ENCODE measurements at regions not wholly inside any gene's neighbourhood (a gene's known extent, or its start where the extent isn't known, plus 50 kb on each side); places are given as distances from the start of the nearest gene placed in this dataset.

DNA sequence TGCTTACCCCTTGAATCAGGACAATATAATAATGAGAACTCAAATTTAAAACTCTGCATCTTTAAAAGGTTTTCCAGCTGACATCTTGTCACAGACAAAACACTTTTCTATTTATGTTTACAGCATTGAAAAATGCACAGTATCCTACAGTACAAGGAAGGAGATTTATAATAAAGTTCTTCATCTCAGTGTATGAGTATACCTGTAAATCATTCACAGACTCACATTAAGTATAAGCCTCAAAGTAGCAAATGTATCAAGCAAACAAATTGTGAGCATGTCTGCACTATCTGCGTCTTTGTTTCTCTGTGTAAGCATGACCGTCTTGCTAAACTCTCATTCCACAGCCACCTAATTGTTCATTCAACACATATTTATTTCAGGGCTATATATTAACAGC lies 52.8 kb downstream of the PPP1R2C start:
- DNase-seq (ENCODE audit: low spot score): no peak

DNA sequence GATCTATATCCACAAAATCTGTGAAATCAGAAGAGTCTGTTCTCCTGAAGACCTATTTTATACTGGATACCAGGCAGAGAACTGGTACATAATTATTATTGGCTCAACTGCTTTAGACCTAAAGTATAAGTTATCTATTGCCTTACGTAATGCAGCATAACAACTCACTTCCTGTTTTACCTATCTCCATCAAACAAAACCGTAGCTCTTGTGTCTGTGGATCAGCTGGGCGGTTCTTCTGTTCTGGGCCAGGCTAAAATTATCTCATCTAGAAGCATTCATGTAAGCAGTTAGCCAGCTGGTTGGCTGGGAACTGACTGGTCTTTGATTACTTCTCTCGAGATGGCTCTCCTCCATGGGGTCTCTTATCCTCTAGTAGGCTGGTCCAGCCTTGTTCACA lies 57.8 kb downstream of the PPP1R2C start:
- DNase-seq (ENCODE audit: low spot score): no peak

DNA sequence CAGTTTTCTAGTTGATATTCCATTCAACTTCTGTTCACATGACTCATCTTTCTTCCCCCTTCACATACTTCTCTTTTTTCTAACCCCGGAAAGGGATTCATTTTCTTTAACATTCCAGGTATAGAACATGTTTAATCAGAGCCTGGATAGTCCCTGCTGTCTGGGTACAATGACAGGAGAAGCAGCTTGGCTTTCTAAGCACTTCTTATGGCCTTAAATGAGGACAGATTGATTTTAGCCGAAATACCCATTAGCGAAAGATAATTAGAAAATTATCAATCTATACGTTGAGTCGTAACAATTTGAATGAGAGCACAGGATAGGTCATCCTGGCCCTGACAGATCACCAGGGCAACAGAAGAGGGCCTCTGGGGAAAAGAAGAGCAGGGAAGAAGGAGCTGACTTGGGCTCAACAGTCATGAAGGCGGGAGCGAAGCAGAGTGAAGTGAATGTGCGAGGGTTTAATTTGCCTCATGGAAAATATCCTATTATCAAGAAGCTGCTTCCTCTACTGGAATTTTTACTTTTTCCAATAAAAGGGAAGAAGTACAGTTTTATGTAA lies 62.2 kb downstream of the PPP1R2C start:
- no peak for DNase-seq (ENCODE audit: low spot score)

DNA sequence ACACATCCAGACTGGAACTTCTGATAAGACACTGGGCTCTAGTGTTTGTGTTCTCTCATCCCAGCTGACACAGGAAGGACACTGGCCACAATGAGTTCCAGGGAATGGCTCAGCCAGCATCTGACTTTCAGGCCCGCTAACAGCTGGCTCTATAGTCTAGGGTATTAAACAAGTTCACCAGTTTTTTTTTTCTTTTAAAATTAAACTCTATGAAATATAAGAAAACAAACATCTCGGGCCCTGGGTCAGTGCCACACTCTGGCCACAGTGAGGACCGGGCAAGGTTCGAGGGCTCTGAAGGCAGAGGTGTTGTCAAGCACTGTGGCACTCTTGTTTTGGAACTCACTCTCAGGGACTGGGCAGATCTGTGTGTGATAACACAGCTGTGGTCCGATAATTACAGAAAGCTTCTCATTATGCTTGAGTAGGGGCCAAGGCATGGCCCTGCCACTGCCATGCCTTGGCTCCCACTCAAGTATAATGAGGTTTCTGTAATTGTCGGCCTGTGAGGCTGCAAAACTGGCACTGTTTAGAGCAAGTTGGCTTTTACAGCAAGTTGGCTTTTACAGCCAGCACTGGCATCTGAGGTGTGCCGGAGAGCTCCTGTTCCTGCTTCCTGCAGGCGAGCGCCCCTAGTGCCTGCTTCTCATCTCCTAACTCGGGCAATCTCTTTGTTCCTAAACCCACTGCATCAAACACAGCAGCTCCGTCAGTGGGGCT lies 62.8 kb downstream of the PPP1R2C start:
- peak; percentile 24 for DNase-seq (ENCODE audit: low spot score)

DNA sequence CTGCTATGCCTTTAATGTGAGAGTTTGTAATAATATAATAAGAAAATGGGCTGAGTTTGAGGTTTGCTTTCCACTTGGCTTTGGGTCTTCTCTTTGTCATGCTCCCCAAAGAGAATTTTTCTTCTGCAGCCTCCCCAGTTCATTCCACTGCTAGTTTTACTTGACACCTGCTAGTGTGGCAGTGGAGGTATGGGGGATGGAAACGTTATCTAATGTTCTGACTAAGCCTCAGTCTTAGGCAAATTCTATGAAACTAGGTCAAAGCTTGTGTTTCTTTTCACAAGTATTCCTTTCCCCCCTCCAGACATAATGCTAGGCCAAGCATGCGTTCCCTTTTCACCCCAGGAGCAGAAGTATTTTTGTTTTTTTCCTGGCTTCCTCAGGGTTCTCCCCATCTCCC lies 67.5 kb downstream of the PPP1R2C start:
- DNase-seq (ENCODE audit: low spot score): no peak

DNA sequence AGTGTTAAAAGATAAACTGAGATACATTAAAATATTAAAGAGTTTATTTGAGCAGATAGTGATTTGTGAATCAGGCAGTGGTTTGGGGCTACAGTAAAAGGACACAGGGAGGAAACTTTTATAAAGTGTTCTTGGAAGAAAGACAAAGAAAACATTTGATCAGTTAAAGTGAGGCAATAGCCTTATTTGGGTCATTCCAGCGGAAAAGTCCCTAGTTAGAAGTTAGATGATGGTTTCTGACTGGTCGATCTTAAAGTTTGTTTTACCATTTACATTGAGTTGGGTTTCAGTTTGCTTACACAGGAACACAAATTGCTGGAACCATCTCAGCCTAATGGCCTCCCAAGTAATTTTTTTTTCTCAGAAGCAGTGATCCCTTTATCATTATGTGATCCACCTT lies 69.7 kb downstream of the PPP1R2C start:
- no peak for DNase-seq (ENCODE audit: low spot score)

DNA sequence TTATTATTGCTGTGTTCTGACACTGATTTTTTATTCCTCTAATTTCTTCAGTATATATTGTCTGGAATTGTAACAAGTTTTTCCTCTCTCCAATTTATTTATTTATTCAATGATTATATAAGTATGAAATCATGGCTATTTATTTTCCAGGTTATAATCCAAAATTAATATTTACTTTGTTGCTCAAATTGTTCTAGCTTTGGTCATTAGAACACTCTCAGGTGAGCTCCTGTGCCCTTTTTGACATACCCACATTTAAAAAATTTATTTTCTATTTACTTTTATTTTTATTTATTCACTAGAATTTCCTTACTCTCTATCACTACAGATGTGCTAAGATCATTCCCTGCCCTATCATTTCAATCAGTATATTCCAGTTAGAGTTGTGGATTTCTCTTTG lies 70.2 kb downstream of the PPP1R2C start:
- no peak for DNase-seq (ENCODE audit: low spot score)

DNA sequence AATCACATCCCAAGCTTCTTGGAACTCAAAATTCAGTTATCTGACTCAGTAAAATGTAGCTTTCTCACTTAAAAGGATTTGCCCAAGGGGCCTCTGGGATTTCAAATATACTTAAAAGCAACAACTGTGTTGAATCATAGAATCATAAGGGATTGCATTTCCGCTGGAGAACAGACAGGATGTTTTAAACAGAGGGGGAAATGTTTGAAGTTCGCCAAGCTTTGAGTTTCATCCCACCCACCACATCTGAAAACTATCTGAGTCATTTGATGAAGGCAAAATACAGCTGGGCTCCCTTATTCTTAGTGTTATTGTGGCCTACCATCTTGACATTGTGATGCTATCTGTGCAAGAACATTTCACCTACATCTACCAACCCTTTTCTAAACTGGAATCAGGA lies 73.5 kb downstream of the PPP1R2C start:
- DNase-seq (ENCODE audit: low spot score): no peak

DNA sequence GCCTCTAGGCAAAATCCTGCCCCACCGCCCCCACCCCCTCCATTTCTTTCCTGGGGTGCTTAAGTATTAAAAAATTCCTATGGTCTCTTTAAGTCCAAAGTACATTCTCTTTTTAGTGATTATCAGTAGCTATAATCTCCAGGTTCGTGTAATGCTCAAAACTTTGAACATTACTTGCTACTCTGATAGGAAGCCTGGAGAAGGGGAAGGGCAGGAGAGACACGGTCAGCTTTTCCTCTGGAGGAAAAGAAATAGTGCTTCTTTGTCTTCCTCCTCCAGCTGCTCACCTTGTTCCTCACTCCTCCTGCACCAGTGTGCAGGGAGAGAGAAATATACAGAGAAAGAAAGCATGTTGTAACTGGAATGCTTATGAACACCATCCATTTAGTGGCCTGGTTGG lies 80.4 kb downstream of the PPP1R2C start:
- DNase-seq (ENCODE audit: low spot score): no peak

DNA sequence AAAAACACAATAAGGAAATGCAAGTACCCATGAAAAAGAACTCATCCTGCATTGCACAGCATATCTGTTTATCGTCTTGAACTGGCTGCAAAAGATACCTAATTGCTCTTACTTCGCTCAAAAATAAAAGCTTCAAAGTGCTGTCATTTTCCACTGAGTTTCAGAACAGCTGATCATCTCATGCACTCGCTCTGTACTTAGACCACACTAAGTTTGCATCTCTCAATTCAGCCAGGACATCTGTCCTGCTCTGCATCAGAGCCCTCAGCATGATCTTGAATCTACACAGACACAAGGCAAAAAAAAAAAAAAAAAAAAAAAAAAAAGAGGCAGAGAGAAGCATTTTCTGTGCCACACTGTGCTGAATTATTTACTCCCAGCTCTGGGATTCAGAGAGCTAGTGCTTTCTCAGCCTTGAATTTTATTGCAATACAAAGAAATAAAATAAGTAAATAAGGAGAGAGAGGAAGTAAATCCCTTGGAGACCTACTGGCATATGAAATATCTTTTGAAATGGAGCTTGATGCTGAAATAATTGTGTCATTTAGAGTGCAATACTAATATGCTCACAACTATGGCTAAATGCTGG lies 81.3 kb downstream of the PPP1R2C start:
- DNase-seq (ENCODE audit: low spot score): no peak

DNA sequence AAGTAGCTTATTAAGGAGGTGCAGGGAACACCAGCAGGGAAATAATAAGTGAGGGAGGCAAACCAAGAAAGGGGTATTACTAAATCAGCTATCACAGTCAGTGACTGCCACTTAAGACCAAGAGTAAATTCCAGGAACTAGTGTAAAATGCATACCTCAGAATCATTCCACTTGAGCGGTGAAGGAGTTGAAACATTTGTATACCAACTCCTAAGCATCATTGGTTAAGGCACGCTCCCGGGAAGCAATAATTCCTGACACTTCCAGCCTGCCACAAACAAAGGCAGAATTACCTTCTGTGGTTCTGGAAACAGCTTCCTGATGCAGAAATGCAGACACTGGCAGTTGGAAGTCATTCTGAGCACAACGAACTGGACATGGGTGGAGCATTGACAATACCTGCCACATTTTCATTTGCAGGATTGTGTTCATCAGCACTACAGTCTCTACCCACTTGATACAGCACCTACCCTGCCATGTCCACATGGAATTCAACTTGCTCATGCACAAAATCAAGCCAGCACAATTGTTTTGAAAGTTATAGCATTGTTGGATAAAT lies 82.1 kb downstream of the PPP1R2C start:
- DNase-seq (ENCODE audit: low spot score): no peak

DNA sequence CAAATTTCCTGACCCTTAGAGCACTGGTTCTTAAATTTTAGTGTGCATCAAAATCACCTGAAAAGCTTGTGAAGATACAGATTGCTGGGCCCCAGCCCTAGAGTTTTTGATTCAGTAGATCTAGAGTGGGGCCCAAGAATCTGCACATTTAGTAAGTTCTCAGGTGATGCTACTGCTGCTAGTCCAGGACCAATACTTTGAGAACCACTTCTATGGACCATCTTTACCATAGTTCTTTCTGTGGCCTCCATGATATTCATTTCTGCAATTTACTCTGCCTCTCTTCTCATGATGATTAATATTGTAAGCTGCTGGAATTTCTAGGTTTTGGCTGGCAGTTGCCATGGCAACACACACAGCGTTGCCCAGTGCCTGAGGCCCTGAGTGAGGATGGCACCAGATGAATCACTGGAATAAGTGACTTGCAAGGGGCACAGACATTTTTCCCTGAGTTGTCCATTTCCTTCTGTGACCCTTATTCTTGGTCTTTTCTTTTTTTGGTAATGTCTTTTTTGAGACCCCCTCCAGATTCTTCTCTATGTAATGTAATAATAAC lies 83.6 kb downstream of the PPP1R2C start:
- DNase-seq (ENCODE audit: low spot score): no peak

DNA sequence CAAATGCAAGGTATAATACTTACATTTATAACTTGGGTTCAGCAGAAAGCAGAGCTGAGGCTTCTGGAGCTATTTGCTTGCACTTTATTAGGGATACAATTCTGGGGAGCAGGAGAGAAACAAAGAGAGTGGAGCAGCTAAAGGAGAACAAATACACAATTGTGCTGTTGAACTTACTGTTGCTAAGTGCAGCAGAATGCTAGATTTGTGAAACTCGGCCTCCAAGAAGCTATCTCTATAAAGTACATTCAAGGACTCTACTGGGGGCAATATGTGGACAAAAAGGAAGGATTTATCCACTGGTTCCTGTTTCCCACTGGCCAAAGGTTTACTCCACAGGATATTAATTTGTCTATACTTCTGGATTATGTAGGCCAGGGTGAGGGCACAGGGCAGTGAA lies 86.8 kb downstream of the PPP1R2C start:
- DNase-seq (ENCODE audit: low spot score): no peak

DNA sequence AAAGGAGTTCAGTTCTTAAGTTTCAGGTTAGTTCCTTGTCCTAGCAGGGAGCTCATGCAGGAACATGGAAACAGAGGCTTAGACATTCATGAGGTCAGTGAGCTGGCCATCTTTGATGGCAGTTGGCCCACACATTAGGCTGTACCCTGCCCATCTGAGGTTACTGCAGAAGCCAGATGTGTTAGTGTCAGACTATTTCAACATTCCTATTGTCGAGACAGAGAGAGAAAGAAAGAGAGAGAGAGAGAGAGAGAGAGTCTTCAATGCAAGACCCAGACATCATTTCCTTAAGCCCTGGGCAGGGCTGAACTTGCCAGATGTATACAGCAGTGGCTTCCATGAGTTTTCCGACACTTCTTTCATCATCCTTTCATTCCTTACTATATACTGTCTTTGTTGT lies 91.3 kb downstream of the PPP1R2C start:
- DNase-seq (ENCODE audit: low spot score): no peak

DNA sequence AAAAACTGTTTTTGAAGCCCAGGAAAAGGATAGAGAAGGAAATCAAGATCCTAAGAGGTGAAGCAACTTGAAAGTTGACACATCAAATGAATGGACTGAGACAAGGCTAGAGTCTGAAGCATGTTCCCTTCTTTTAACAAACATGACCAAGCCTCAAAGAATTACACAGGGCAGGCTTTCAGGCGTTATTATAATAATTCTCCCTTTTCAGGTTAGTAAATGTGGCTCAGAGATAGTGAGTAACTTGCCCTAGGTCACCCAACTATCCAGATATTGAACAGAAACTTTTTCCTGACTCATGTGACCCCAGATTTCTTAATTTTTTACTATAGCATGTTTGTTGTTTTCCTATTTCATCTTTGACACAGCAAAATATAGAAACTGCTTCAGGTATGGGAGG lies 91.7 kb downstream of the PPP1R2C start:
- DNase-seq (ENCODE audit: low spot score): no peak

DNA sequence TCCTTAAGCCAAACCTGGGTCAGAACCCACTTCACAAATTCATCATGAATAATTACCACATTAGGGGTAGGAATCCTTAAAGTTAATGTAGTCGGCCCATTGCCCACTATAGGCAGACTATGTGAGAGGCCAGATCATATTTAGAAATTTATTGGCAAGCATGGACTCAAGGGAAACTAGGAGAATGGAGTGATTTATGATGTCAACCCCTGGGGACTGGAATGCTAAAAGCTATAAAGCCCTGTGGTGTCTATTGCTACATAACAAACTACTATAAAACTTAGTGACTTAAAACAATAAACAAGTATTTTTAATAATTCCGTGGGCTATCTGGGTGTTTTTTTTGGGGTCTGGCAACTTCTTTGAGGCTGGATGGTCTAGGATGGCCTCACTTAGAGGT lies 93.9 kb downstream of the PPP1R2C start:
- no peak for DNase-seq (ENCODE audit: low spot score)

DNA sequence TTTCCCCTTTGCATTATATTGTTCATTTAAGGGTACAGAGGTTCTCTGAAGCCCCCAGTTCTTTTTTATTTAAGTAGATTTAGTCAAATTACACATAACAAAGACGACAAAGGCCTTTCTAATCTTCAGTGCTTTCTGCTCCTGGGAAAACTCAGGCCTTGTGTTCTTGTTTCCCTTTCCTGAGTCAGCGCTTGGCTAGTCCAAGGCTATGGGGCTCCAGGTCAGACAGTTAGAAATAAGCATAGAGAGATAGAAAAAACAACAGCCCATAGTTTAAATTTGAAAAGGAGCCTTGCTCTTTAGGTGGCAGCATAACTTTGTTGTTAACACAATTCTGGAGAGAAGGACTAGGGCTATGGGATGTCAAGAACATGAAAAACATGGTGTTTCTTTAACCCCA lies 97.3 kb downstream of the PPP1R2C start:
- DNase-seq (ENCODE audit: low spot score): no peak

DNA sequence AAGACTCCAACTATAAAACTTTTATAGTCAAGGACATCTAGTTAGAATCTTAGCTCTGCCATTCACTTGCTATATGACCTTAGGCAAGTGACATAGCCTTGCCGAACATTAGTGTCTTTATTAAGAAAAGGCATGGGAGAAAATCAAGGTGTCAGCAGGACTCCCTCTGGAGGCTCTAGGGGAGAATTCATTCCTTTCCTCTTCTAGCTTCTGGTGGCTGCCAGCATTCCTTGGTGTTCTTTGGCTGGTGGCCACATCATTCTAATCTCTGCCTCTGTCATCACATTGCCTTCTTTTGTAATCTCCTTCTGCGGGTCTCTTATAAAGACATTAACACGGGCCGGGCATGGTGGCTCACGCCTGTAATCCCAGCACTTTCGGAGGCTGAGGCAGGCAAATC lies 99.8 kb downstream of the PPP1R2C start:
- DNase-seq (ENCODE audit: low spot score): no peak

DNA sequence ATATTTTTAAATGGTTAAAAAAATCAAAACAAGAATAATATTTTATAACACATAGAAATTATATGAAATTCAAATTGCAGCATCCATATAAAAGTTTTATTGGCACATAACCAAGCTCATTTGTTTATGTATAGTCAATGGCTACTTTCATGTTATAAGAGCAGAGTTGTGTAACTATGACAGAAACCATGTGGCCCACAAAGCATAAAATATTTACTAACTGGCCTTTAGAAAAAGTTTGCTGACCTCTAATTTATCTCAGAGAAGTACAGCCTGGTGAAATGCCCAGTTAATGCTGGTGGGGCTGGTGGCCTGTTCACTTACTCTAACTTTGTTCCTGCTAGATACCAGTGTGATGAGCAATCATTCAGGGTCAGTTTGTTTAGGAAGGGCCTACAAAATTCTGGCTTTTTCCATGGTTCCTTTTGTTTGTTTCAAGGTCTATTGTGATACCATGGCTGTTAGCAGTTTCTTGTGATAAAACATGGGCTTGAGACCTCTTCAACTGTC lies 104.6 kb downstream of the PPP1R2C start:
- DNase-seq (ENCODE audit: low spot score): no peak

DNA sequence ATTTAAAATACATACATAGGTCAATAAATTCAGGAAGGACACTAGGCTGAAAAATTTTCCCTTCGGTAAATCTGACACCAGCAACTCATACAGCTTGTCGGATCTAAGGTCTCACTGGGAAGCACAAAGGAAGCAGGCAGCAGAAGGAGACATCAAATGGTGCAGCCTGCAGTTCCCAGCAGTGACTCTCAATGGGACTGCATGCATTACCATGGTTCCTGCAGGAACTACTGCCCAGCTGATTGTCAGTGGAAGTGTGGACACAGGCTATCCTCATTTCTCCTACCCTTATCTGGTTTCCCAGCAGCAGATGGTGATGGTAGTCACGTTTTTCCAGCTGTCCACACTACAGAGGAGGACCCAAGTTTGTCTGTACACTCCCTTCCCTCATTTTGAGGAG lies 113.3 kb downstream of the PPP1R2C start:
- DNase-seq (ENCODE audit: low spot score): no peak

DNA sequence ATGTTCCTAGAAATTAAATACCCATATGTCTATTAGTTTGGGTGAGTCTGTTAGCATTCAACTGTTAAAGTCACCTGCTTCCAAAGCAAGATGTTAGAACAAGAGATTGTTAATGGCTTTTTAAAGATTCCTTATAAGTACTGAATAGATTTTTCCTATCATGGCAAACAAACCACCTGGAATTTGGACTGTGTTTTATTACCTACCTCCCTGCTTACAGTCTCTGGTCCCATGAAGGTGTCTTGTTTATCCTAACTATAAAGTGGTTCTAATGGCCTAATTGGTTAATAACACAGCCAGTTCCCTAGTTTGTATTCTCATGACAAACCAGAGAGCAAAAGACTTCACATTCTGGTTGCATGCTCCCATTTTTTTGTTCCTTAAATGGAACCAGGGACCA lies 149.5 kb downstream of the PPP1R2C start:
- no peak for DNase-seq (ENCODE audit: low spot score)

DNA sequence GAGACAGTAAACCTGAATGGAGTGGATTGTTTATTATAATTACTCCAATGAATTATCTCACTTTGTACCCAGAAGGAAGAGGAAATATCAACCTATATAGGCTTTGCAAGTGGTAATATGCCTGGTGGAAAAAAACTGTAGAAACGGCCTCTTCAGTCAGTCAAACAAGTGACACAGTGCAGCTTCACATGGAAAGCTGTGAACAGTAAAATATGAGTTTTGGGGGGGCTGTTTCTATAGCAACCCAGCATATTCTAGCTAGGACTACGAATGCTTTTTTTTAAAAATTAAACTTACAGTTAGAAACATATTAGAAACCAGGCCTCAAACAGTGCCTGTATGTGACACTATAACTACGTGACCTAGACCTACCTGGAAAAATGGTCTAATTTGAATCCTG lies 150.1 kb downstream of the PPP1R2C start:
- no peak for DNase-seq (ENCODE audit: low spot score)

DNA sequence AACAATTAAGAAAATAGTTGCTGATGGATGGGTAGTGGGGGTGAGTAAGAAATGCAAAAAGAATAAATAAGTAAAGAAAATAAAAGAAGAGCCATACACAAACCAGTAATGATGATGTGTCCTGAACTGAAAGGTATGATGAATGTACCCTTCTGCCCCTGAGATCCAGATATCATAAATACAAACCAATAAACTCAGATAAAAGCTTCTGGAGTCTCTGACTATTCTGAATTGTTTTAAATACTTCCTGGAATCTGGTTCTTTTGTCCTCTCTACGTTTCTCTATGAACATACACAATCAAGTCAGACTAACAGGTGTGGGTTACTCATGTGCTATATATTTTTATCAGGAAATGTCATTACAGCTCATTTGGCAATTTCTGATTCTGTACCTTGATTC lies 153.4 kb downstream of the PPP1R2C start:
- no peak for DNase-seq (ENCODE audit: low spot score)
